Testis (tissue), 2 donors: ENCODE measurements at regions not wholly inside any gene's neighbourhood (a gene's known extent, or its start where the extent isn't known, plus 50 kb on each side); places are given as distances from the start of the nearest gene placed in this dataset.

Experiments used
- DNase-seq: peaks from one replicate; pipeline ENCODE4 v3.0.0-alpha.2; 2019
- H3K27ac ChIP-seq, 2 donors: fragments of 200-600 bp; sonication (generic); one replicate each; pipeline ENCODE4 v1.5.1; 2019
- H3K27me3 ChIP-seq: fragments of 200-600 bp; sonication (generic); one replicate; pipeline ENCODE4 v1.5.1; 2019
- H3K36me3 ChIP-seq: fragments of 200-600 bp; sonication (generic); one replicate; pipeline ENCODE4 v1.5.1; 2017; ENCODE audit warnings: low read depth; ENCODE audit errors: missing control alignments
- H3K4me1 ChIP-seq: fragments of 200-600 bp; sonication (generic); one replicate; pipeline ENCODE4 v1.5.1; 2019
- H3K4me3 ChIP-seq, 2 donors: fragments of 200-600 bp; sonication (generic); one replicate each; pipeline ENCODE4 v1.5.1; 2017 to 2019
- H3K9me3 ChIP-seq: fragments of 200-600 bp; sonication (generic); one replicate; pipeline ENCODE4 v1.5.1; 2017
- CTCF ChIP-seq, 3 experiments: fragments of 450-650 bp in 2 of 3; fragments of 200-600 bp in 1 of 3; sonication (generic) in 1 of 3; IDR thresholded peaks; one replicate each; pipeline ENCODE4 v1.5.1; 2016 to 2019; ENCODE audit warnings: antibody characterized with exemption in 3 of 3, mild to moderate bottlenecking in 2 of 3, moderate library complexity in 1 of 3
- POLR2A ChIP-seq: fragments of 450-650 bp; IDR thresholded peaks from one replicate; pipeline ENCODE4 v1.6.1; 2017; ENCODE audit warnings: antibody characterized with exemption, mild to moderate bottlenecking, moderate library complexity
- WGBS, 2 donors: methylation state at CpG; one replicate each; pipeline ENCODE4 v1.1.5; 2018; 5-methylcytosine and 5-hydroxymethylcytosine counted together
- intact Hi-C: fragments of 100-400 bp; cut with DNase I; formaldehyde crosslinking; loops from one replicate; pipeline ENCODE4 v1.15.1; 2023; ENCODE audit warnings: low total_unique reads

GRCh38 chr17:56681561-56682266, 88.2 kb downstream of the NOG start:
- H3K27me3 ChIP-seq: no peaks in the 10 kb centered on the region
- no peaks in the 10 kb centered on the region for H3K9me3 ChIP-seq
- TF ChIP-seq POLR2A (no peak), CTCF (IDR thresholded peaks at IDR 0.05) (no peak)
- intact Hi-C loops: no loop called here
- no peaks in the 10 kb centered on the region for H3K36me3 ChIP-seq
- H3K4me1 ChIP-seq: peaks cover 7% of the 10 kb centered on the region
- 77 to 86% methylated on average over 3 of the region's 3 CpGs for WGBS, 2 donors
- no peak overlapping the region for H3K27ac ChIP-seq
- no peak for DNase-seq
- H3K4me3 ChIP-seq: no peak overlapping the region

- H3K27me3 ChIP-seq: no peaks in the 10 kb centered on the region
- DNase-seq: no peak
- 84 to 89% methylated on average over 1 of the region's 1 CpG for WGBS, 2 donors
- H3K4me1 ChIP-seq: no peaks in the 10 kb centered on the region
- no peak overlapping the region for H3K27ac ChIP-seq
- TF ChIP-seq POLR2A (no peak), CTCF (IDR thresholded peaks at IDR 0.05) (no peak)
- H3K4me3 ChIP-seq: no peak overlapping the region
- H3K36me3 ChIP-seq: no peaks in the 10 kb centered on the region
- intact Hi-C loops: no loop called here
- no peaks in the 10 kb centered on the region for H3K9me3 ChIP-seq
Measured at GRCh38 chr17:56688151-56688550, 94.7 kb downstream of the NOG start.

GRCh38 chr17:56690441-56691291, 97.2 kb downstream of the NOG start:
- Histone ChIP-seq H3K4me3 (no peak overlapping the region), H3K27me3 (no peaks in the 10 kb centered on the region), H3K27ac (no peak overlapping the region), H3K9me3 (no peaks in the 10 kb centered on the region), H3K4me1 (no peaks in the 10 kb centered on the region), H3K36me3 (no peaks in the 10 kb centered on the region)
- intact Hi-C loops: no loop called here
- no peak for DNase-seq
- 91 to 95% methylated on average over 16 of the region's 16 CpGs for WGBS, 2 donors
- TF ChIP-seq CTCF (IDR thresholded peaks at IDR 0.05) (no peak), POLR2A (no peak)

- TF ChIP-seq POLR2A (no peak), CTCF (IDR thresholded peaks at IDR 0.05) (no peak)
- Histone ChIP-seq H3K36me3 (no peaks in the 10 kb centered on the region), H3K4me1 (no peaks in the 10 kb centered on the region), H3K9me3 (no peaks in the 10 kb centered on the region), H3K4me3 (no peak overlapping the region), H3K27me3 (no peaks in the 10 kb centered on the region), H3K27ac (no peak overlapping the region)
- WGBS, 2 donors: 86 to 96% methylated on average over 2 of the region's 2 CpGs
- no peak for DNase-seq
- intact Hi-C loops: no loop called here
Measured at GRCh38 chr17:56694825-56695224, 101.3 kb downstream of the NOG start.
